H9 (cell line): ENCODE measurements at regions not wholly inside any gene's neighbourhood (a gene's known extent, or its start where the extent isn't known, plus 50 kb on each side); places are given as distances from the start of the nearest gene placed in this dataset.

Experiments used
- DNase-seq: peaks from one replicate; pipeline ENCODE4 v3.0.0-alpha.2; 2017
- H2AFZ ChIP-seq: one replicate; pipeline ENCODE4 v1.6.1; 2013; ENCODE audit warnings: mild to moderate bottlenecking, low read length, control low read depth, moderate library complexity
- H2AK5ac ChIP-seq: 2 replicates; pipeline ENCODE4 v1.6.1; 2013; ENCODE audit warnings: low read length, control low read depth, mixed read lengths; ENCODE audit not compliant: insufficient read length
- H2BK120ac ChIP-seq: one replicate; pipeline ENCODE4 v1.6.1; 2013; ENCODE audit warnings: low read depth, mild to moderate bottlenecking, low read length, control low read depth, inconsistent platforms; ENCODE audit not compliant: poor library complexity, severe bottlenecking
- H2BK12ac ChIP-seq: 2 replicates; pipeline ENCODE4 v1.6.1; 2013; ENCODE audit warnings: low read length, control low read depth, mixed read lengths, low read depth; ENCODE audit not compliant: insufficient read length
- H2BK15ac ChIP-seq: 2 replicates; pipeline ENCODE4 v1.6.1; 2013; ENCODE audit warnings: low read depth, low read length, control low read depth
- H2BK20ac ChIP-seq: one replicate; pipeline ENCODE4 v1.6.1; 2013; ENCODE audit warnings: low read depth, mild to moderate bottlenecking, low read length, control low read depth, inconsistent platforms; ENCODE audit not compliant: poor library complexity, severe bottlenecking
- H2BK5ac ChIP-seq: 2 replicates; pipeline ENCODE4 v1.6.1; 2013; ENCODE audit warnings: low read length, control low read depth, mixed read lengths; ENCODE audit not compliant: insufficient read length
- H3K14ac ChIP-seq: 2 replicates; pipeline ENCODE4 v1.6.1; 2013; ENCODE audit warnings: low read length, control low read depth; ENCODE audit not compliant: insufficient read depth
- H3K18ac ChIP-seq: 2 replicates; pipeline ENCODE4 v1.6.1; 2013; ENCODE audit warnings: low read depth, mild to moderate bottlenecking, mixed read lengths, low read length, control low read depth; ENCODE audit not compliant: insufficient read length
- H3K23ac ChIP-seq: 2 replicates; pipeline ENCODE4 v1.6.1; 2013; ENCODE audit warnings: low read length, control low read depth, mixed read lengths, low read depth; ENCODE audit not compliant: insufficient read length
- H3K23me2 ChIP-seq: 2 replicates; pipeline ENCODE4 v1.6.1; 2013; ENCODE audit warnings: low read depth, mild to moderate bottlenecking, mixed read lengths, low read length, control low read depth; ENCODE audit not compliant: insufficient read length, poor library complexity, severe bottlenecking
- H3K27ac ChIP-seq: 2 replicates; pipeline ENCODE4 v1.5.1; 2013; ENCODE audit warnings: low read length, control low read depth, mixed read lengths, low read depth; ENCODE audit not compliant: insufficient read length
- H3K27me3 ChIP-seq: 2 replicates; pipeline ENCODE4 v1.6.1; 2013; ENCODE audit warnings: low read length, control low read depth, inconsistent platforms; ENCODE audit not compliant: insufficient read depth
- H3K4ac ChIP-seq: 2 replicates; pipeline ENCODE4 v1.6.1; 2013; ENCODE audit warnings: low read depth, mild to moderate bottlenecking, control low read depth, inconsistent platforms, low read length, moderate library complexity
- H3K4me1 ChIP-seq: 2 replicates; pipeline ENCODE4 v1.6.1; 2013; ENCODE audit warnings: low read length, control low read depth, inconsistent platforms; ENCODE audit not compliant: insufficient read depth
- H3K4me2 ChIP-seq: 2 replicates; pipeline ENCODE4 v1.6.1; 2013; ENCODE audit warnings: low read length, control low read depth, mixed read lengths; ENCODE audit not compliant: insufficient read length, insufficient read depth
- H3K56ac ChIP-seq: 2 replicates; pipeline ENCODE4 v1.6.1; 2013; ENCODE audit warnings: low read depth, mild to moderate bottlenecking, mixed read lengths, low read length, control low read depth; ENCODE audit not compliant: insufficient read length
- H3K79me1 ChIP-seq: 2 replicates; pipeline ENCODE4 v1.6.1; 2013; ENCODE audit warnings: low read depth, mild to moderate bottlenecking, moderate library complexity, low read length, control low read depth, inconsistent platforms; ENCODE audit not compliant: insufficient read depth, poor library complexity, severe bottlenecking
- H3K79me2 ChIP-seq: 2 replicates; pipeline ENCODE4 v1.6.1; 2013; ENCODE audit warnings: low read length, control low read depth, inconsistent platforms; ENCODE audit not compliant: insufficient read depth
- H3K9ac ChIP-seq: 2 replicates; pipeline ENCODE4 v1.6.1; 2013; ENCODE audit warnings: low read length, control low read depth, mixed read lengths; ENCODE audit not compliant: insufficient read length; ENCODE audit errors: extremely low read depth
- H3K9me3 ChIP-seq: one replicate; pipeline ENCODE4 v1.6.1; 2013; ENCODE audit warnings: low read depth, low read length, inconsistent platforms; ENCODE audit not compliant: control insufficient read depth
- H3T11ph ChIP-seq: one replicate; pipeline ENCODE4 v1.6.1; 2013; ENCODE audit warnings: mild to moderate bottlenecking, low read length, control low read depth, inconsistent platforms
- H4K20me1 ChIP-seq: one replicate; pipeline ENCODE4 v1.6.1; 2013; ENCODE audit not compliant: control insufficient read depth, insufficient read length, insufficient read depth
- H4K5ac ChIP-seq: 2 replicates; pipeline ENCODE4 v1.6.1; 2013; ENCODE audit warnings: low read depth, mild to moderate bottlenecking, mixed read lengths, low read length, control low read depth; ENCODE audit not compliant: insufficient read length
- H4K8ac ChIP-seq: replicated peaks from 2 replicates; pipeline ENCODE4 v1.6.1; 2013; ENCODE audit warnings: low read length, control low read depth, mixed read lengths, low read depth; ENCODE audit not compliant: insufficient read length
- H4K91ac ChIP-seq: 2 replicates; pipeline ENCODE4 v1.6.1; 2013; ENCODE audit warnings: low read depth, mild to moderate bottlenecking, moderate library complexity, mixed read lengths, low read length, control low read depth; ENCODE audit not compliant: insufficient read length
- H3K27ac Mint-ChIP-seq, 3 experiments: 2 replicates in 2 of 3; 3 replicates in 1 of 3; pipeline ENCODE4 v1.8.0; 2020 to 2021; ENCODE audit warnings: mixed read lengths in 3 of 3, mild to moderate bottlenecking in 1 of 3, moderate library complexity in 1 of 3
- H3K27me3 Mint-ChIP-seq: 2 replicates; pipeline ENCODE4 v1.8.0; 2021; ENCODE audit warnings: low read depth, mild to moderate bottlenecking, moderate library complexity, mixed read lengths
- H3K36me3 Mint-ChIP-seq, 3 experiments: 2 replicates in 2 of 3; 3 replicates in 1 of 3; pipeline ENCODE4 v1.8.0; 2020 to 2021; ENCODE audit warnings: low read depth in 3 of 3, mixed read lengths in 3 of 3; ENCODE audit not compliant: insufficient read depth in 1 of 3
- H3K4me1 Mint-ChIP-seq, 2 experiments: 2 replicates each; pipeline ENCODE4 v1.8.0; 2020; ENCODE audit warnings: mixed read lengths in 2 of 2
- H3K4me3 Mint-ChIP-seq, 2 experiments: 2 replicates in 1 of 2; 3 replicates in 1 of 2; pipeline ENCODE4 v1.8.0; 2020 to 2021; ENCODE audit warnings: mild to moderate bottlenecking in 2 of 2, mixed read lengths in 2 of 2, moderate library complexity in 1 of 2
- H3K9me3 Mint-ChIP-seq, 2 experiments: 2 replicates in 1 of 2; 3 replicates in 1 of 2; pipeline ENCODE4 v1.8.0; 2020; ENCODE audit warnings: mild to moderate bottlenecking in 2 of 2, mixed read lengths in 2 of 2, moderate library complexity in 1 of 2
- WGBS: extraction: QIAGEN DNeasy Blood & Tissue Kit; methylation state at CpG from one replicate; pipeline ENCODE4 v1.1.7; 2013; ENCODE audit warnings: missing lambda C conversion rate, low lambda C conversion rate, mixed read lengths; ENCODE audit not compliant: insufficient read length; ENCODE audit errors: extremely low coverage; 5-methylcytosine and 5-hydroxymethylcytosine counted together
- TF ChIP-seq, protein P1 (sequence below): fragments of 200-600 bp; sonication (generic); conservative IDR thresholded peaks from 3 replicates; pipeline ENCODE4 v1.8.0; 2021; ENCODE audit warnings: antibody characterized with exemption, mild to moderate bottlenecking

DNA sequence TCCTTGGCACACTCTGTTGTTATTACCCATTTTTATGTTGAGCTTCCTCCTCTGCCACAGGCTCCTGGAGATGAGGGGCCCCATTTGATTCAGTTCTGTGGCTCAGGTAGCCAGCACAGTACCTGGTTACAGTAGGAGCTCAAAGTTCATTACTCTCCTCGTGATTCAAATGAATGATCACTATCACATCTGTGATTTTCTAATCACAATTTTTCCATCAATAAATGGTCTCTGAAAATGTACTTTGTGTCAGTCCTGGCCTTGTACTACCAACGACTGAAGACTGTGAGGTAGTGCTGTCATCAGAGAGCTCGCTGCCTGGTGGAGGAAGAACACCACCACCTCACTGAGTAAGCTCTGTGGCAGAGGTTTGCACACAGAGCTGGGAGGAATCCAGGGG lies 106.8 kb upstream of the JUN start:
- WGBS = no CpG with 5 or more reads among the region's 3 CpGs
- H2BK12ac ChIP-seq = no peak overlapping the region
- H3K23me2 ChIP-seq = no peaks in the 10 kb centered on the region
- H3K4me2 ChIP-seq = no peak overlapping the region
- no peak overlapping the region for H3K14ac ChIP-seq
- H3K56ac ChIP-seq = no peak overlapping the region
- H3K79me1 ChIP-seq = no peaks in the 10 kb centered on the region
- H3K9me3 ChIP-seq = no peaks in the 10 kb centered on the region
- H2AK5ac ChIP-seq = no peak overlapping the region
- H3K27ac Mint-ChIP-seq = no peak overlapping the region
- no peak overlapping the region for H3K23ac ChIP-seq
- no peak overlapping the region for H4K91ac ChIP-seq
- no peak overlapping the region for H2BK5ac ChIP-seq
- no peak for DNase-seq
- no peaks in the 10 kb centered on the region for H3K79me2 ChIP-seq
- H3K9ac ChIP-seq = no peak overlapping the region
- peaks cover 19% of the 10 kb centered on the region for H3K27me3 Mint-ChIP-seq
- H2BK20ac ChIP-seq = no peak overlapping the region
- H3K9me3 Mint-ChIP-seq = no peaks in the 10 kb centered on the region
- H3K4ac ChIP-seq = no peak overlapping the region
- no peak overlapping the region for H3T11ph ChIP-seq
- TF ChIP-seq, protein P1, sequence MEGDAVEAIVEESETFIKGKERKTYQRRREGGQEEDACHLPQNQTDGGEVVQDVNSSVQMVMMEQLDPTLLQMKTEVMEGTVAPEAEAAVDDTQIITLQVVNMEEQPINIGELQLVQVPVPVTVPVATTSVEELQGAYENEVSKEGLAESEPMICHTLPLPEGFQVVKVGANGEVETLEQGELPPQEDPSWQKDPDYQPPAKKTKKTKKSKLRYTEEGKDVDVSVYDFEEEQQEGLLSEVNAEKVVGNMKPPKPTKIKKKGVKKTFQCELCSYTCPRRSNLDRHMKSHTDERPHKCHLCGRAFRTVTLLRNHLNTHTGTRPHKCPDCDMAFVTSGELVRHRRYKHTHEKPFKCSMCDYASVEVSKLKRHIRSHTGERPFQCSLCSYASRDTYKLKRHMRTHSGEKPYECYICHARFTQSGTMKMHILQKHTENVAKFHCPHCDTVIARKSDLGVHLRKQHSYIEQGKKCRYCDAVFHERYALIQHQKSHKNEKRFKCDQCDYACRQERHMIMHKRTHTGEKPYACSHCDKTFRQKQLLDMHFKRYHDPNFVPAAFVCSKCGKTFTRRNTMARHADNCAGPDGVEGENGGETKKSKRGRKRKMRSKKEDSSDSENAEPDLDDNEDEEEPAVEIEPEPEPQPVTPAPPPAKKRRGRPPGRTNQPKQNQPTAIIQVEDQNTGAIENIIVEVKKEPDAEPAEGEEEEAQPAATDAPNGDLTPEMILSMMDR = no peak
- no peak overlapping the region for H3K27ac ChIP-seq
- no peak overlapping the region for H4K8ac ChIP-seq
- no peaks in the 10 kb centered on the region for H3K27me3 ChIP-seq
- H3K4me1 Mint-ChIP-seq = no peaks in the 10 kb centered on the region
- no peak overlapping the region for H2BK15ac ChIP-seq
- H2AFZ ChIP-seq = no peak overlapping the region
- no peaks in the 10 kb centered on the region for H4K20me1 ChIP-seq
- H3K36me3 Mint-ChIP-seq = no peaks in the 10 kb centered on the region; a peak in 1 of 7 replicates
- no peak overlapping the region for H2BK120ac ChIP-seq
- no peak overlapping the region for H3K4me3 Mint-ChIP-seq
- H3K18ac ChIP-seq = no peak overlapping the region
- H3K4me1 ChIP-seq = no peaks in the 10 kb centered on the region
- H4K5ac ChIP-seq = no peak overlapping the region
